Vagina (tissue), 2 donors: ENCODE measurements at regions not wholly inside any gene's neighbourhood (a gene's known extent, or its start where the extent isn't known, plus 50 kb on each side); places are given as distances from the start of the nearest gene placed in this dataset.
"Not testable (repeated sequence)": the region's sequence is repeated elsewhere in the genome, so short reads cannot be mapped to it uniquely, and the experiment has no call there.

Experiments
- CTCF ChIP-seq, 3 experiments: fragments of 450-650 bp in 2 of 3; fragments of 200-600 bp in 1 of 3; sonication (generic) in 1 of 3; IDR thresholded peaks; one replicate each; pipeline ENCODE4 v1.5.1; 2017 to 2019; ENCODE audit warnings: antibody characterized with exemption in 3 of 3, mild to moderate bottlenecking in 2 of 3, moderate library complexity in 2 of 3
- POLR2A ChIP-seq, 2 donors: fragments of 450-650 bp; IDR thresholded peaks; one replicate each; pipeline ENCODE4 v1.6.1; 2017; ENCODE audit warnings: antibody characterized with exemption in 2 of 2, mild to moderate bottlenecking in 2 of 2, moderate library complexity in 2 of 2

GRCh38 chr7:152961796-152962195 is 202.2 kb downstream of the ACTR3B start:
- TF ChIP-seq CTCF, POLR2A (IDR thresholded peaks at IDR 0.05): not testable (repeated sequence)
